SK-N-MC (cell line): ENCODE measurements at regions not wholly inside any gene's neighbourhood (a gene's known extent, or its start where the extent isn't known, plus 50 kb on each side); places are given as distances from the start of the nearest gene placed in this dataset.

ENCODE experiments used
- EZH2 ChIP-seq: fragments of 200-600 bp; sonication (generic); IDR thresholded peaks from one replicate; pipeline ENCODE4 v1.6.1; 2017; ENCODE audit warnings: antibody characterized with exemption
- FOXP2 ChIP-seq: optimal IDR thresholded peaks from 2 replicates; pipeline ENCODE3; 2011; ENCODE audit warnings: mild to moderate bottlenecking, moderate library complexity; ENCODE audit not compliant: insufficient read depth; ENCODE audit errors: extremely low read length, control extremely low read depth
- POLR2AphosphoS5 ChIP-seq: IDR thresholded peaks from 2 replicates; pipeline ENCODE4 v1.6.1; 2012; ENCODE audit warnings: mild to moderate bottlenecking, low read depth, low read length, borderline replicate concordance

- TF ChIP-seq POLR2AphosphoS5 (no peak), EZH2 (no peak), FOXP2 (no peak)
Observed at GRCh38 chr6:103995571-103995970, 864.1 kb downstream of the HACE1 start.
